Activated CD4-positive, alpha-beta T cell treated with anti-CD3 and anti-CD28 coated beads for 24 hours (primary cell): ENCODE measurements at regions not wholly inside any gene's neighbourhood (a gene's known extent, or its start where the extent isn't known, plus 50 kb on each side); places are given as distances from the start of the nearest gene placed in this dataset.
"Not testable (repeated sequence)": the region's sequence is repeated elsewhere in the genome, so short reads cannot be mapped to it uniquely, and the experiment has no call there.

Experiments
- DNase-seq, 2 donors: peaks; one replicate each; pipeline ENCODE4 v3.0.0-alpha.2; 2020; ENCODE audit warnings: low read depth in 2 of 2

GRCh38 chr9:88813638-88814209 lies 177.5 kb upstream of the S1PR3 start:
- no peak for DNase-seq

- DNase-seq: no peak
Observed at GRCh38 chr9:88814577-88814976, 176.7 kb upstream of the S1PR3 start.

- no peak for DNase-seq
Observed at GRCh38 chr9:88816141-88816540, 175.1 kb upstream of the S1PR3 start.

GRCh38 chr9:88816591-88816990 lies 174.7 kb upstream of the S1PR3 start:
- DNase-seq: no peak

- no peak for DNase-seq
Observed at GRCh38 chr9:88817628-88818027, 173.6 kb upstream of the S1PR3 start.

GRCh38 chr9:88818495-88819201 lies 172.6 kb upstream of the S1PR3 start:
- no peak for DNase-seq

GRCh38 chr9:88819476-88819875 lies 171.8 kb upstream of the S1PR3 start:
- no peak for DNase-seq

- DNase-seq: no peak
Observed at GRCh38 chr9:88820055-88820454, 171.2 kb upstream of the S1PR3 start.

GRCh38 chr9:88821033-88821745 lies 170.1 kb upstream of the S1PR3 start:
- no peak for DNase-seq

GRCh38 chr9:88821746-88822106 lies 169.5 kb upstream of the S1PR3 start:
- DNase-seq: no peak

GRCh38 chr9:88824711-88825110 lies 166.6 kb upstream of the S1PR3 start:
- DNase-seq: no peak

- no peak for DNase-seq
Observed at GRCh38 chr9:88826181-88826580, 165.1 kb upstream of the S1PR3 start.

GRCh38 chr9:88826771-88827181 lies 164.5 kb upstream of the S1PR3 start:
- DNase-seq: no peak

- DNase-seq: no peak
Observed at GRCh38 chr9:88828018-88828417, 163.2 kb upstream of the S1PR3 start.

- no peak for DNase-seq
Observed at GRCh38 chr9:88828492-88828974, 162.7 kb upstream of the S1PR3 start.

GRCh38 chr9:88829276-88829675 lies 162.0 kb upstream of the S1PR3 start:
- no peak for DNase-seq

GRCh38 chr9:88831713-88832407 lies 159.4 kb upstream of the S1PR3 start:
- no peak for DNase-seq

- DNase-seq: no peak
Observed at GRCh38 chr9:88833946-88834345, 157.3 kb upstream of the S1PR3 start.

GRCh38 chr9:88835038-88835466 lies 156.2 kb upstream of the S1PR3 start:
- no peak for DNase-seq

GRCh38 chr9:88835772-88836171 lies 155.5 kb upstream of the S1PR3 start:
- no peak for DNase-seq

GRCh38 chr9:88837731-88838130 lies 153.5 kb upstream of the S1PR3 start:
- no peak for DNase-seq

GRCh38 chr9:88849878-88850277 lies 141.4 kb upstream of the S1PR3 start:
- DNase-seq: not testable (repeated sequence)
